Activated T-cell treated with anti-CD3 and anti-CD28 coated beads, Interleukin-2, amount 50 U/mL, for 24 hours (primary cell): ENCODE measurements at regions not wholly inside any gene's neighbourhood (a gene's known extent, or its start where the extent isn't known, plus 50 kb on each side); places are given as distances from the start of the nearest gene placed in this dataset.
"Not testable (repeated sequence)": the region's sequence is repeated elsewhere in the genome, so short reads cannot be mapped to it uniquely, and the experiment has no call there.

Source experiments
- DNase-seq: peaks from one replicate; pipeline ENCODE4 v3.0.0-alpha.2; 2020
- H3K27ac Mint-ChIP-seq: 2 replicates; pipeline ENCODE4 v1.8.0; 2020; ENCODE audit warnings: mild to moderate bottlenecking, mixed read lengths
- H3K27me3 Mint-ChIP-seq: 2 replicates; pipeline ENCODE4 v1.8.0; 2020; ENCODE audit warnings: mixed read lengths
- H3K36me3 Mint-ChIP-seq: 2 replicates; pipeline ENCODE4 v1.8.0; 2020; ENCODE audit warnings: low read depth, mixed read lengths
- H3K4me1 Mint-ChIP-seq: 2 replicates; pipeline ENCODE4 v1.8.0; 2020; ENCODE audit warnings: low read depth, mixed read lengths
- H3K4me3 Mint-ChIP-seq: 2 replicates; pipeline ENCODE4 v1.8.0; 2020; ENCODE audit warnings: mild to moderate bottlenecking, moderate library complexity, mixed read lengths
- H3K9me3 Mint-ChIP-seq: 2 replicates; pipeline ENCODE4 v1.8.0; 2020; ENCODE audit warnings: mixed read lengths

DNA sequence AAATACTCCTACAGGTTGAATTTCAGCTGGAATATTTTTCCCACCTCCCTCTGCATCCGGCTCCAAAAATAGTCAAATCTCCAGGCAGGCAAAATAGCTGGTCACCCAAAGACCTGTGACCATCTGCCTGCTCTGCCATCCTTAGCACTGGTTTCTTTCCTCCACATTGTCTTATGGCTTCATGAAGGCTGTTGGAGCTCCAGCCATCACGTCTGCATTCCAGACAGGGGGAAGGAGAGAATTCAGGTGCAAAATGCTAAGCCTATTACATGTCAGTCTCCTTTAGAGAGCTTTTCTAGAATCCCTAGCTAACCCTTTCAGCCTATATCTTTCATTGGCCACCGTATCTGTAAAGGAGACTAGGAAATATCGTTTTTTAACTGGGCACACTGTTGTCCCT is 367.7 kb downstream of the BCL2L11 start:
- H3K27ac Mint-ChIP-seq, H3K9me3 Mint-ChIP-seq, H3K27me3 Mint-ChIP-seq, DNase-seq, H3K36me3 Mint-ChIP-seq, H3K4me3 Mint-ChIP-seq: not testable (repeated sequence)
- H3K4me1 Mint-ChIP-seq, result peaks cover 23% of the 10 kb centered on the region

- not testable (repeated sequence) for H3K9me3 Mint-ChIP-seq, H3K27me3 Mint-ChIP-seq, H3K27ac Mint-ChIP-seq, DNase-seq, H3K4me3 Mint-ChIP-seq, H3K36me3 Mint-ChIP-seq
- peaks cover 22% of the 10 kb centered on the region for H3K4me1 Mint-ChIP-seq
These were observed 368.7 kb downstream of the BCL2L11 start for GRCh38 chr2:111489460-111489859.

- peaks cover 23% of the 10 kb centered on the region for H3K4me1 Mint-ChIP-seq
- peak overlapping the region; percentile 85 for H3K27ac Mint-ChIP-seq
- H3K27me3 Mint-ChIP-seq, H3K36me3 Mint-ChIP-seq, DNase-seq, H3K9me3 Mint-ChIP-seq: not testable (repeated sequence)
- H3K4me3 Mint-ChIP-seq, result peak overlapping the region; percentile 78
These were observed 370.5 kb downstream of the BCL2L11 start for GRCh38 chr2:111491181-111491580.

GRCh38 chr2:111491614-111492013 is 370.9 kb downstream of the BCL2L11 start:
- peak overlapping the region; percentile 78 for H3K4me3 Mint-ChIP-seq
- H3K4me1 Mint-ChIP-seq, result peaks cover 24% of the 10 kb centered on the region
- not testable (repeated sequence) for H3K36me3 Mint-ChIP-seq, H3K9me3 Mint-ChIP-seq, H3K27me3 Mint-ChIP-seq, DNase-seq
- H3K27ac Mint-ChIP-seq, result peak overlapping the region; percentile 85

- H3K36me3 Mint-ChIP-seq, result not testable (repeated sequence)
These were observed 372.4 kb downstream of the BCL2L11 start for GRCh38 chr2:111492995-111493719.

GRCh38 chr2:111493720-111494078 is 373.0 kb downstream of the BCL2L11 start:
- H3K9me3 Mint-ChIP-seq, H3K36me3 Mint-ChIP-seq, H3K27me3 Mint-ChIP-seq: not testable (repeated sequence)
- H3K4me1 Mint-ChIP-seq, result peaks cover 20% of the 10 kb centered on the region
- peak overlapping the region; percentile 78 for H3K4me3 Mint-ChIP-seq
- DNase-seq, result peak; percentile 79
- H3K27ac Mint-ChIP-seq, result peak overlapping the region; percentile 92

More at GRCh38 chr2:111492995-111493719, 372.4 kb downstream of the BCL2L11 start:
- peak overlapping the region; percentile 92 for H3K27ac Mint-ChIP-seq
- H3K27me3 Mint-ChIP-seq, H3K9me3 Mint-ChIP-seq, DNase-seq: not testable (repeated sequence)
- H3K4me1 Mint-ChIP-seq, result peaks cover 24% of the 10 kb centered on the region
- H3K4me3 Mint-ChIP-seq, result peak overlapping the region; percentile 78

GRCh38 chr2:111494288-111494980 is 373.7 kb downstream of the BCL2L11 start:
- Mint-ChIP-seq H3K4me3 (peak overlapping the region; percentile 50), H3K4me1 (peaks cover 20% of the 10 kb centered on the region), H3K27ac (peak overlapping the region; percentile 84)
- DNase-seq, result peak; percentile 52
- not testable (repeated sequence) for H3K27me3 Mint-ChIP-seq, H3K9me3 Mint-ChIP-seq, H3K36me3 Mint-ChIP-seq

- H3K27ac Mint-ChIP-seq, result peak overlapping the region; percentile 84
- DNase-seq, H3K9me3 Mint-ChIP-seq, H3K36me3 Mint-ChIP-seq, H3K27me3 Mint-ChIP-seq: not testable (repeated sequence)
- peak overlapping the region; percentile 50 for H3K4me3 Mint-ChIP-seq
- peaks cover 20% of the 10 kb centered on the region for H3K4me1 Mint-ChIP-seq
These were observed 374.2 kb downstream of the BCL2L11 start for GRCh38 chr2:111494981-111495315.

GRCh38 chr2:111495636-111496035 is 374.9 kb downstream of the BCL2L11 start:
- DNase-seq, H3K4me3 Mint-ChIP-seq, H3K27ac Mint-ChIP-seq, H3K36me3 Mint-ChIP-seq, H3K9me3 Mint-ChIP-seq, H3K27me3 Mint-ChIP-seq: not testable (repeated sequence)
- peaks cover 24% of the 10 kb centered on the region for H3K4me1 Mint-ChIP-seq

- H3K4me1 Mint-ChIP-seq, result peaks cover 23% of the 10 kb centered on the region
- not testable (repeated sequence) for H3K9me3 Mint-ChIP-seq, DNase-seq, H3K4me3 Mint-ChIP-seq, H3K27ac Mint-ChIP-seq, H3K36me3 Mint-ChIP-seq, H3K27me3 Mint-ChIP-seq
These were observed 375.5 kb downstream of the BCL2L11 start for GRCh38 chr2:111496176-111496575.

GRCh38 chr2:111496860-111497259 is 376.1 kb downstream of the BCL2L11 start:
- not testable (repeated sequence) for DNase-seq, H3K4me3 Mint-ChIP-seq, H3K9me3 Mint-ChIP-seq, H3K36me3 Mint-ChIP-seq, H3K27me3 Mint-ChIP-seq, H3K27ac Mint-ChIP-seq
- H3K4me1 Mint-ChIP-seq, result peaks cover 18% of the 10 kb centered on the region

- not testable (repeated sequence) for H3K4me3 Mint-ChIP-seq, DNase-seq, H3K27me3 Mint-ChIP-seq, H3K27ac Mint-ChIP-seq, H3K9me3 Mint-ChIP-seq, H3K36me3 Mint-ChIP-seq
- H3K4me1 Mint-ChIP-seq, result peaks cover 15% of the 10 kb centered on the region
These were observed 376.6 kb downstream of the BCL2L11 start for GRCh38 chr2:111497270-111497669.

GRCh38 chr2:111500536-111501062 is 379.9 kb downstream of the BCL2L11 start:
- H3K4me3 Mint-ChIP-seq, DNase-seq, H3K36me3 Mint-ChIP-seq, H3K27ac Mint-ChIP-seq, H3K27me3 Mint-ChIP-seq, H3K9me3 Mint-ChIP-seq: not testable (repeated sequence)
- H3K4me1 Mint-ChIP-seq, result peaks cover 31% of the 10 kb centered on the region

- not testable (repeated sequence) for H3K36me3 Mint-ChIP-seq, H3K9me3 Mint-ChIP-seq, DNase-seq, H3K4me3 Mint-ChIP-seq, H3K27me3 Mint-ChIP-seq
- H3K4me1 Mint-ChIP-seq, result peaks cover 45% of the 10 kb centered on the region
- peak overlapping the region; percentile 86 for H3K27ac Mint-ChIP-seq
These were observed 380.0 kb downstream of the ANAPC1 start for GRCh38 chr2:111503844-111504570.

DNA sequence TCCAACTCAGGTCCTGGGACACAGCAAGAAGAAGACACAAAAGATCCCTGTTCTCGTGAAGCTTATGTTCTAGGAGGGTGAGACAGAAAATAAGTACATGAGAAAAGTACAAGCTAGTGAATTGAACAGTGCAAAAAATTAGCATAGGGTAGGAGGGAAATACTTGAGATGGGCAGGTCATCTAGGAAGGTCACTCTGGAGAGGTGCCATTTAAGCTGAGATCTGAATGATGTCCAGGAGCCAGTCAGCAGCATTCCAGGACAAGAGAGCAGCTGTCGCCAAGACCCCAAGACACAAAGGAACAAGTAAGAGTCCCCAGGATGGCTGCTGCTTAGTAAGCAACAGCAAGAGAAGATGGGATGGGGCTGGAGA is 379.4 kb downstream of the ANAPC1 start:
- peak overlapping the region; percentile 86 for H3K27ac Mint-ChIP-seq
- H3K36me3 Mint-ChIP-seq, DNase-seq, H3K27me3 Mint-ChIP-seq, H3K9me3 Mint-ChIP-seq, H3K4me3 Mint-ChIP-seq: not testable (repeated sequence)
- H3K4me1 Mint-ChIP-seq, result peaks cover 48% of the 10 kb centered on the region
